HEK293 (cell line): ENCODE measurements at regions not wholly inside any gene's neighbourhood (a gene's known extent, or its start where the extent isn't known, plus 50 kb on each side); places are given as distances from the start of the nearest gene placed in this dataset.

Experiments used
- CTCF ChIA-PET: fragments of 350-600 bp; formaldehyde crosslinking; extraction: SDS; loops from one replicate; lab custom pipeline; 2021; ENCODE audit warnings: antibody characterized with exemption; lab: Yijun Ruan, JAX
- POLR2A ChIA-PET: fragments of 300-600 bp; formaldehyde crosslinking; extraction: SDS; loops from one replicate; lab custom pipeline; 2020; ENCODE audit warnings: antibody characterized with exemption, inconsistent platforms; lab: Yijun Ruan, JAX
- H3K27ac ChIP-seq: fragments of 200-500 bp; sonication (Bioruptor generic); 2 replicates; pipeline ENCODE4 v1.5.1; 2014; ENCODE audit warnings: low read depth, low read length, control low read depth, inconsistent platforms; ENCODE audit errors: extremely low read depth
- H3K36me3 ChIP-seq, 2 experiments: fragments of 200-500 bp in 1 of 2; sonication (Bioruptor generic) in 1 of 2; 1 replicate in 1 of 2; 2 replicates in 1 of 2; pipeline ENCODE4 v1.5.1; 2014 to 2017; ENCODE audit warnings: inconsistent platforms in 2 of 2, low read length in 2 of 2; ENCODE audit not compliant: control insufficient read depth in 2 of 2, insufficient read depth in 1 of 2
- H3K4me1 ChIP-seq: fragments of 200-500 bp; sonication (Bioruptor generic); 2 replicates; pipeline ENCODE4 v1.5.1; 2014; ENCODE audit warnings: mild to moderate bottlenecking, low read length, inconsistent platforms; ENCODE audit not compliant: control insufficient read depth, insufficient read depth
- H3K4me3 ChIP-seq: 2 replicates; pipeline ENCODE4 v1.5.1; 2011; ENCODE audit warnings: low read depth, mild to moderate bottlenecking, control low read depth, low read length, moderate library complexity
- H3K9me3 ChIP-seq: fragments of 200-500 bp; sonication (Bioruptor generic); 2 replicates; pipeline ENCODE4 v1.5.1; 2014; ENCODE audit warnings: low read depth, low read length, inconsistent platforms; ENCODE audit not compliant: control insufficient read depth, insufficient read depth
- BCL11B ChIP-seq: fragments of 450-650 bp; formaldehyde crosslinking; IDR thresholded peaks from 2 replicates; pipeline ENCODE4 v1.5.1; 2016; ENCODE audit warnings: low read depth, missing biosample characterization, missing genetic modification characterization
- ELK4 ChIP-seq: IDR thresholded peaks from 2 replicates; pipeline ENCODE4 v1.6.1; 2011; ENCODE audit warnings: mild to moderate bottlenecking, low read depth, low read length, borderline replicate concordance
- KLF16 ChIP-seq: fragments of 450-650 bp; formaldehyde crosslinking; IDR thresholded peaks from 2 replicates; pipeline ENCODE4 v1.5.1; 2017; ENCODE audit warnings: missing biosample characterization, missing genetic modification characterization
- PRDM2 ChIP-seq: fragments of 450-650 bp; formaldehyde crosslinking; IDR thresholded peaks from 2 replicates; pipeline ENCODE4 v1.5.1; 2016; ENCODE audit warnings: missing biosample characterization, missing genetic modification characterization, borderline replicate concordance
- ZBTB1 ChIP-seq: fragments of 450-650 bp; formaldehyde crosslinking; IDR thresholded peaks from 2 replicates; pipeline ENCODE4 v1.5.1; 2016; ENCODE audit warnings: missing biosample characterization, missing genetic modification characterization
- ZBTB11 ChIP-seq: fragments of 450-650 bp; formaldehyde crosslinking; conservative IDR thresholded peaks from 2 replicates; pipeline ENCODE4 v1.5.1; 2016; ENCODE audit warnings: low read depth, missing biosample characterization, missing genetic modification characterization
- ZNF23 ChIP-seq: fragments of 450-650 bp; formaldehyde crosslinking; IDR thresholded peaks from 2 replicates; pipeline ENCODE4 v1.5.1; 2016; ENCODE audit warnings: missing biosample characterization, missing genetic modification characterization, borderline replicate concordance
- ZNF335 ChIP-seq: fragments of 450-650 bp; formaldehyde crosslinking; conservative IDR thresholded peaks from 2 replicates; pipeline ENCODE4 v1.5.1; 2016; ENCODE audit warnings: missing biosample characterization, missing genetic modification characterization
- ZNF521 ChIP-seq: fragments of 450-650 bp; formaldehyde crosslinking; IDR thresholded peaks from 2 replicates; pipeline ENCODE4 v1.5.1; 2017; ENCODE audit warnings: missing biosample characterization, mild to moderate bottlenecking, missing genetic modification characterization
- ZNF701 ChIP-seq: fragments of 450-650 bp; formaldehyde crosslinking; IDR thresholded peaks from 2 replicates; pipeline ENCODE4 v1.5.1; 2016; ENCODE audit warnings: missing biosample characterization, missing genetic modification characterization
- ZSCAN30 ChIP-seq: fragments of 450-650 bp; IDR thresholded peaks from 2 replicates; pipeline ENCODE4 v1.5.1; 2018; ENCODE audit warnings: missing biosample characterization, mild to moderate bottlenecking, missing genetic modification characterization, moderate library complexity
- TF ChIP-seq, protein P1 (sequence below): fragments of 450-650 bp; formaldehyde crosslinking; IDR thresholded peaks from 2 replicates; pipeline ENCODE4 v1.5.1; 2017; ENCODE audit warnings: missing biosample characterization, missing genetic modification characterization

DNA sequence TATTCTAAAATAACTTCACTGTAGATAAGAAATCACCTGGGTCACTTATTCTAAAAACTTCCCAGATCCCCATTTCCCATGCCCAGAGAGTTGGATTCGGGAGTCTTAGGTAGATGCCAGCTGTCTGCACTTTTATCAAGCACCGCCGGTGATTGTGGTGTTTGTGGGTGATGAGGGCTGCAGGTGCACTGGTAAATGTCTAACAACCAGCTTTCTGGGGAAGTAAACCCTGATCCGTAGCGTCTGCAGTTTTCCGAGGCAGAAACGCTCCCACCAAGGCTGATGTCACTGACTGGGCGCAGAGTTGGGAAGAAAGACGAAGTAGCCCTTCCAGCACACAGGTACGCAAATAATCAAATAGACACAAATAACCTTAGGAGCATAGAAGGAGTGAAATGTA, 152.2 kb upstream of the KCNG1 start:
- CTCF ChIA-PET, result interaction anchor here (0.6 kb wide), 1 partner anchor 29 kb away, joined by 3 read pairs; no protein-coding TSS in a partner anchor
- no peaks in the 10 kb centered on the region for H3K36me3 ChIP-seq
- H3K27ac ChIP-seq, result no peak overlapping the region
- no peak for TF ChIP-seq ZBTB1
- no peak for TF ChIP-seq ZBTB11 (tag by site-specific recombination)
- TF ChIP-seq, all 188 proteins: peak for 0
- POLR2A ChIA-PET, result no interaction called here
- H3K4me1 ChIP-seq, result no peaks in the 10 kb centered on the region
- no peak overlapping the region for H3K4me3 ChIP-seq
- H3K9me3 ChIP-seq, result no peaks in the 10 kb centered on the region

DNA sequence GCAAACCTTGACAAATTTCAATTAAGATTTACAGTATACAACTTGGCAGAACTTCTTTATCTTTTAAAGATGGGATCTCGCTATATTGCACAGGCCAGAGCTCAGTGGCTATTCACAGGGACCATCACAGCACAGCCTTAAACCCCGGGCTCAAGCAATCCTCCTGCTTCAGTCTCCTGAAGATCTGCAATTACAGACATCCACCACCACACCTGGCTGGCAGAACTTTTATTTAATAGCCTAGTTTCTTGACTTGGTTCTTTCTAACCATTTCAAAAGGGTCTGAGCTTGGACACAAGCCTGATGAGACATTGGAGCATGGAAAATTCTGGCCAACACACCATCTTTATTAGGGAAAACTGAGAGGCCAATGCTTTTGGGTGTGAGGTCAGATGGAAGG, 151.6 kb upstream of the KCNG1 start:
- Histone ChIP-seq H3K4me3 (no peak overlapping the region), H3K9me3 (no peaks in the 10 kb centered on the region), H3K27ac (no peak overlapping the region), H3K4me1 (no peaks in the 10 kb centered on the region), H3K36me3 (no peaks in the 10 kb centered on the region)
- POLR2A ChIA-PET, result no interaction called here
- CTCF ChIA-PET, result interaction anchor here (0.6 to 0.9 kb wide), 2 partner anchors 29 to 136 kb away, joined by 3 read pairs; no protein-coding TSS in a partner anchor
- TF ChIP-seq ELK4, result no peak
- no peak for TF ChIP-seq ZNF23 (tag by site-specific recombination)
- no peak for TF ChIP-seq PRDM2 (tag by site-specific recombination)
- TF ChIP-seq ZSCAN30 (tag by site-specific recombination), result no peak
- no peak for TF ChIP-seq ZNF521 (tag by site-specific recombination)
- TF ChIP-seq BCL11B (tag by site-specific recombination), result no peak
- TF ChIP-seq ZNF701 (tag by site-specific recombination), result no peak
- TF ChIP-seq ZNF335, result no peak
- no peak for TF ChIP-seq KLF16 (tag by site-specific recombination)
- TF ChIP-seq, protein P1, sequence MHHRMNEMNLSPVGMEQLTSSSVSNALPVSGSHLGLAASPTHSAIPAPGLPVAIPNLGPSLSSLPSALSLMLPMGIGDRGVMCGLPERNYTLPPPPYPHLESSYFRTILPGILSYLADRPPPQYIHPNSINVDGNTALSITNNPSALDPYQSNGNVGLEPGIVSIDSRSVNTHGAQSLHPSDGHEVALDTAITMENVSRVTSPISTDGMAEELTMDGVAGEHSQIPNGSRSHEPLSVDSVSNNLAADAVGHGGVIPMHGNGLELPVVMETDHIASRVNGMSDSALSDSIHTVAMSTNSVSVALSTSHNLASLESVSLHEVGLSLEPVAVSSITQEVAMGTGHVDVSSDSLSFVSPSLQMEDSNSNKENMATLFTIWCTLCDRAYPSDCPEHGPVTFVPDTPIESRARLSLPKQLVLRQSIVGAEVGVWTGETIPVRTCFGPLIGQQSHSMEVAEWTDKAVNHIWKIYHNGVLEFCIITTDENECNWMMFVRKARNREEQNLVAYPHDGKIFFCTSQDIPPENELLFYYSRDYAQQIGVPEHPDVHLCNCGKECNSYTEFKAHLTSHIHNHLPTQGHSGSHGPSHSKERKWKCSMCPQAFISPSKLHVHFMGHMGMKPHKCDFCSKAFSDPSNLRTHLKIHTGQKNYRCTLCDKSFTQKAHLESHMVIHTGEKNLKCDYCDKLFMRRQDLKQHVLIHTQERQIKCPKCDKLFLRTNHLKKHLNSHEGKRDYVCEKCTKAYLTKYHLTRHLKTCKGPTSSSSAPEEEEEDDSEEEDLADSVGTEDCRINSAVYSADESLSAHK, result no peak
